Suprapubic skin (tissue), 4 donors: ENCODE measurements at regions not wholly inside any gene's neighbourhood (a gene's known extent, or its start where the extent isn't known, plus 50 kb on each side); places are given as distances from the start of the nearest gene placed in this dataset.

Experiments used
- DNase-seq, 2 donors: peaks; one replicate each; pipeline ENCODE4 v3.0.0-alpha.2; 2019; ENCODE audit warnings: low spot score in 2 of 2
- H3K27ac ChIP-seq: fragments of 200-600 bp; sonication (generic); one replicate; pipeline ENCODE4 v1.5.1; 2019
- H3K27me3 ChIP-seq: fragments of 200-600 bp; sonication (generic); one replicate; pipeline ENCODE4 v1.5.1; 2019
- H3K36me3 ChIP-seq: fragments of 200-600 bp; sonication (generic); one replicate; pipeline ENCODE4 v1.5.1; 2019
- H3K4me1 ChIP-seq: fragments of 200-600 bp; sonication (generic); one replicate; pipeline ENCODE4 v1.5.1; 2019
- H3K4me3 ChIP-seq: fragments of 200-600 bp; sonication (generic); one replicate; pipeline ENCODE4 v1.5.1; 2019; ENCODE audit warnings: mild to moderate bottlenecking
- H3K9me3 ChIP-seq: fragments of 200-600 bp; sonication (generic); one replicate; pipeline ENCODE4 v1.5.1; 2019
- CTCF ChIP-seq, 2 donors: fragments of 200-600 bp in 1 of 2; fragments of 450-650 bp in 1 of 2; sonication (generic) in 1 of 2; IDR thresholded peaks; one replicate each; pipeline ENCODE4 v1.5.1; 2016 to 2019; ENCODE audit warnings: antibody characterized with exemption in 2 of 2, mild to moderate bottlenecking in 1 of 2, moderate library complexity in 1 of 2
- EP300 ChIP-seq: sonication (generic); formaldehyde crosslinking; IDR thresholded peaks from one replicate; pipeline ENCODE4 v1.6.1; 2017; ENCODE audit warnings: antibody characterized with exemption
- POLR2A ChIP-seq, 2 donors: fragments of 450-650 bp; IDR thresholded peaks; one replicate each; pipeline ENCODE4 v1.6.1; 2017; ENCODE audit warnings: antibody characterized with exemption in 2 of 2, mild to moderate bottlenecking in 2 of 2, moderate library complexity in 2 of 2
- POLR2AphosphoS5 ChIP-seq, 3 donors: sonication (generic); formaldehyde crosslinking; IDR thresholded peaks; one replicate each; pipeline ENCODE4 v1.6.1; 2017; ENCODE audit warnings: antibody characterized with exemption in 3 of 3
- WGBS: methylation state at CpG from one replicate; pipeline ENCODE4 v1.1.5; 2018; 5-methylcytosine and 5-hydroxymethylcytosine counted together

GRCh38 chr6:14948586-14949245 lies 297.2 kb upstream of the JARID2 start:
- Histone ChIP-seq H3K36me3 (no peaks in the 10 kb centered on the region), H3K27me3 (no peaks in the 10 kb centered on the region), H3K4me3 (no peak overlapping the region), H3K27ac (no peak overlapping the region), H3K4me1 (no peaks in the 10 kb centered on the region), H3K9me3 (no peaks in the 10 kb centered on the region)
- no peak for DNase-seq
- WGBS, result 86% methylated on average over 7 of the region's 7 CpGs
- TF ChIP-seq POLR2AphosphoS5 (IDR thresholded peaks at IDR 0.05) (no peak), POLR2A (IDR thresholded peaks at IDR 0.05) (no peak), EP300 (no peak), CTCF (IDR thresholded peaks at IDR 0.05) (no peak)

- Histone ChIP-seq H3K36me3 (no peaks in the 10 kb centered on the region), H3K27ac (no peak overlapping the region), H3K4me3 (no peak overlapping the region), H3K4me1 (no peaks in the 10 kb centered on the region), H3K27me3 (no peaks in the 10 kb centered on the region), H3K9me3 (no peaks in the 10 kb centered on the region)
- no peak for DNase-seq
- WGBS, result 67% methylated on average over 4 of the region's 4 CpGs
- TF ChIP-seq POLR2AphosphoS5 (IDR thresholded peaks at IDR 0.05), result no peak
Observed at GRCh38 chr6:14950103-14950969, 295.5 kb upstream of the JARID2 start.

GRCh38 chr6:14950970-14951276 lies 294.9 kb upstream of the JARID2 start:
- no peak overlapping the region for H3K4me3 ChIP-seq
- 91% methylated on average over 2 of the region's 2 CpGs for WGBS
- H3K27ac ChIP-seq, result no peak overlapping the region
- TF ChIP-seq POLR2A (IDR thresholded peaks at IDR 0.05) (no peak), CTCF (IDR thresholded peaks at IDR 0.05) (no peak), POLR2AphosphoS5 (IDR thresholded peaks at IDR 0.05) (no peak), EP300 (no peak)
- no peak for DNase-seq
- no peaks in the 10 kb centered on the region for H3K4me1 ChIP-seq
- H3K36me3 ChIP-seq, result no peaks in the 10 kb centered on the region
- H3K27me3 ChIP-seq, result no peaks in the 10 kb centered on the region
- no peaks in the 10 kb centered on the region for H3K9me3 ChIP-seq

- Histone ChIP-seq H3K9me3 (no peaks in the 10 kb centered on the region), H3K36me3 (no peaks in the 10 kb centered on the region), H3K4me1 (no peaks in the 10 kb centered on the region), H3K27ac (no peak overlapping the region), H3K27me3 (no peaks in the 10 kb centered on the region), H3K4me3 (no peak overlapping the region)
- TF ChIP-seq POLR2A (IDR thresholded peaks at IDR 0.05) (no peak), POLR2AphosphoS5 (IDR thresholded peaks at IDR 0.05) (no peak), EP300 (no peak)
- 49% methylated on average over 1 of the region's 1 CpG for WGBS
- no peak for DNase-seq
Observed at GRCh38 chr6:14951704-14952103, 294.2 kb upstream of the JARID2 start.

- 96% methylated on average over 6 of the region's 6 CpGs for WGBS
Observed at GRCh38 chr6:14953836-14954235, 292.0 kb upstream of the JARID2 start.

More at GRCh38 chr6:14953836-14954235, 292.0 kb upstream of the JARID2 start:
- H3K27ac ChIP-seq, result no peak overlapping the region
- TF ChIP-seq POLR2A (IDR thresholded peaks at IDR 0.05) (no peak), EP300 (no peak), CTCF (IDR thresholded peaks at IDR 0.05) (no peak), POLR2AphosphoS5 (IDR thresholded peaks at IDR 0.05) (no peak)
- DNase-seq, result no peak
- H3K4me1 ChIP-seq, result no peaks in the 10 kb centered on the region
- H3K36me3 ChIP-seq, result no peaks in the 10 kb centered on the region
- H3K27me3 ChIP-seq, result no peaks in the 10 kb centered on the region
- no peak overlapping the region for H3K4me3 ChIP-seq
- no peaks in the 10 kb centered on the region for H3K9me3 ChIP-seq
